ENCODE measurements at regions not wholly inside any gene's neighbourhood (a gene's known extent, or its start where the extent isn't known, plus 50 kb on each side); places are given as distances from the start of the nearest gene placed in this dataset.

DNA sequence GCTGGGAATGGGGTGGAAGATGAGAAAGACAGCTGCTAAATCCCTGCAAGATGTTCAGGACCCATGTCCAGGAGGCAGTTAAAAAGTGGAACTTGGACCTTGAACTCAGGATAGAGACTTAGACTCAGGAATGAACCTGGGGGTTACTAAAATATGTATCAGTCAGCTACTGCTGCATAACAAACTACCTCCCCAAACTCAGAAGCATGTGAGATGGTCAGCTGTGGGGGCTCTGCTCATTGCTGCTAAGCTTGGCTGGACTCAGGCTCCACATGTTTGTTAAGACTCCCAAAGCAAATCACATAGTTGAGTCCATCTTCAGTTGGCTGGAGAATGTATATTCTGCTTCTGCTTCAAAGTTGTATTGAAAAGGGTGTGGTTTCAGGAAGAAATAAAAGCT lies 61.4 kb upstream of the COPS8 start:
- Histone ChIP-seq H3K9me3 (ENCODE audit: low read depth, low read length) (no peaks in the 10 kb centered on the region), H3K9ac (ENCODE audit: insufficient read length) (no peak overlapping the region), H3K27ac (no peak overlapping the region), H3K36me3 (ENCODE audit: insufficient read depth, low read length) (no peaks in the 10 kb centered on the region), H3K4me3 (no peak overlapping the region)
- no peak for TF ChIP-seq EZH2 (IDR thresholded peaks at IDR 0.05)
- DNase-seq (ENCODE audit: low read depth, low spot score), result no peak

DNA sequence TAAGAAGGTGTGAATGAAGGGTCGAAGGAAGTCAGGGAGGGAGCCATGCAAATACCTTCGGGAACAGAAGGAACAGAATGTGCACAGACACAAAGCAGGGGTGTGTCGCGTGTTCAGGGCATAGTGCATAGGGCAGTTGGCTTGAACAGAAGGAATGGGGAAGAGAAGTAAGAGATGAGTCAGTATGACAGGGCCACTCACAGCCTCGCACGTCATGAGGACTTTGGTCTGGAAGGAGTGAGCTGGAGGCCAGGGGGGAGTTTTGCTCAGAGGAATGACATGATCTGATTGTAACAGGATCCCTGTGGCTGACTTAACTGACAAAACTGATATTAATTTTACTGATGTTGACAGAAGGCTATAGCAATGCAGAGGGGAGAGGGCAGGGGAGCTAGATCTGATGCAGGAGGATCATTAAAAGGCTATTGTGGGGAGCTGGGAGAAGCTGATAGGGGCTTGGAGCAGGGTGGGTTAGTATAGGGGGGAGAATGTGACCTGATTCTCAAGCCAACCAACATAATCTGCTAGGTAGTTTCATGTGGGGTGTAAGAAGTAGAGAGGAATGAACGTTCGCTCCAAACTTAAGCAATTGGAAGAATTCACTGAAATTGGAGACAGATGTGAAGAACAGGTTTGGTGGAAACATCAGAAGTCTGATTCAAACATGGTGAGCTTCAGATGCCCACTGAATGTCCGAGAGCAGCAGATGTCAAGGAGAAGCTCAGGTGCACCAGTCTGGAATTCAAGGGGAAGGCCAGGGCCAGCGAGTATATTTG lies 60.4 kb upstream of the COPS8 start:
- H3K27ac ChIP-seq, result no peak overlapping the region
- H3K4me3 ChIP-seq, result no peak overlapping the region
- H3K36me3 ChIP-seq (ENCODE audit: insufficient read depth, low read length), result no peaks in the 10 kb centered on the region
- no peak overlapping the region for H3K9ac ChIP-seq (ENCODE audit: insufficient read length)
- no peak for DNase-seq (ENCODE audit: low read depth, low spot score)
- TF ChIP-seq POLR2AphosphoS5 (IDR thresholded peaks at IDR 0.05; ENCODE audit: borderline replicate concordance, low read depth, low read length), result no peak
- no peak for TF ChIP-seq FOXP2 (optimal IDR thresholded peaks at IDR 0.05; ENCODE audit: control extremely low read depth, extremely low read length, insufficient read depth)
- TF ChIP-seq EZH2 (IDR thresholded peaks at IDR 0.05), result no peak
- no peaks in the 10 kb centered on the region for H3K9me3 ChIP-seq (ENCODE audit: low read depth, low read length)

DNA sequence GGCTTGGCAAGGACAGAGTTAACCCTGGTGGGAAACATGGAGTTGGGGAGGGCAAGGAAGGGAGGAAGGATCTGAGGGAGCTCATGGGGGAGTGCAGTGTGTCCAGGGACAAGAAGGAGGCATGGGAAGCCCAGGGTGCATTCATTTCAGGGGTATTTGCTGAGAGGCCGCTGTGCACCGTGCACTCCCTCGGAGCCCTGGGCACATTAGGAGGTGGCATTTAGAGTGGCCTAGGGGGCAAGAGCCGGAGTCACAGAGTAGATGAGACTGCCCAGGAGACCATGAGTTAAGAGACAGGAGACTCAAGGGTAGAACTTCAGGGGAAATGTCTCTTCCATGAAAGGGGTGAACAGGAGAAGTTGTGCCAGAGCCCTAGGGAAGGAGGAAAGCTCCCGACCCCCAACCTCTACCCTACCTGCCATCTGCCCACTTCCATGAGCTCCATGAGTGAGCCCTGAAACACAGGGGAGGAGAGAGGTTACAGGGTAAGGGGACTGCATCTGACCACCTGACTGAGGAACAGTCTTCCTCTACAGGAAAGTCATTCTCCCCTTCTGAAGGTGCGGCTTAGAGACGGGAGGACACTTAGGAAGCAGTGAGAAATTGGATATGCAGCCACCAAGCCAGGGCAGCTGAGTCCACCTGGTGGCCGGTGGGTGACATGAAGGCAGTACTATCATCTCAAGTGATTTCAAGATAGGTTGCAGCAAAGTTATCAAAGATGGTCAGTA lies 58.5 kb upstream of the COPS8 start:
- Histone ChIP-seq H3K9ac (ENCODE audit: insufficient read length) (no peak overlapping the region), H3K9me3 (ENCODE audit: low read depth, low read length) (no peaks in the 10 kb centered on the region)
- DNase-seq (ENCODE audit: low read depth, low spot score), result no peak

DNA sequence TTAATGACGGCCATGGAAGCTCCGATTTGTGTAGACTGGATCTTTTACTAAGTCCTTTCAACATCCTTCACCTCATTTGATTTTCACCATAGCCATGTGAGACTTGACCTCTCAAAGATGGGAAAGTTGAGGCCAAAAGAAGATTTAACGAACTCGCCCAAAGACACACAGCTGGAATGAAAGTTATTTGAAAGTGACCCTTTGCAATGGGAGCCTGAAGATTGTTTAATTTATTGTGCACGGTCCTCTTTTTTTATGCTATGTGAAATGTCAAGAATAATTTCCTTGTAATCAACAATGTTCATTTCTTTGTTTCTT lies 58.0 kb upstream of the COPS8 start:
- H3K4me3 ChIP-seq, result no peak overlapping the region
- H3K9ac ChIP-seq (ENCODE audit: insufficient read length), result no peak overlapping the region
- DNase-seq (ENCODE audit: low read depth, low spot score), result no peak

More for the DNA sequence above, 58.5 kb upstream of the COPS8 start:
- TF ChIP-seq POLR2AphosphoS5 (IDR thresholded peaks at IDR 0.05; ENCODE audit: borderline replicate concordance, low read depth, low read length) (no peak), FOXP2 (optimal IDR thresholded peaks at IDR 0.05; ENCODE audit: control extremely low read depth, extremely low read length, insufficient read depth) (no peak), EZH2 (IDR thresholded peaks at IDR 0.05) (no peak)
- H3K27ac ChIP-seq, result no peak overlapping the region
- no peaks in the 10 kb centered on the region for H3K36me3 ChIP-seq (ENCODE audit: insufficient read depth, low read length)
- no peak overlapping the region for H3K4me3 ChIP-seq

DNA sequence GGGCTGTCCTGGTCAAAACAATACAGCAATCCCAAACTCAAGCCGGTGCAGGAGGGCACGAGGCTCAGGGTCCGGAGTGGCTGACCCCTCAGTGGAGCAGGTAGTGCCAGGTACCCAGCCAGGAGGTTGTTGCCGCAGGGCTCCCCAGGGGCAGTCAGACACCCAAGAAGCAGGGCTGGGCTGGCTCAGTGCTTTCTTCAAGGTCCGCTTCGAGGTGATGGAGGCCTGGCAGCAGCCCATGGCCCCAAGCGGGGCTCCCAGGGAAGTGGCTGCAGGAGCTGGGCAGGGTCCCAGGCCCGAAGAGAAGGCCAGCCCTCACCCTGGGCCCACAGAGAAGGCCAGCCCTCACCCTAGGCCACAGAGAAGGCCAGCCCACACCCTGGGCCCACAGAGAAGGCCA lies 55.3 kb upstream of the COPS8 start:
- no peak for TF ChIP-seq EZH2 (IDR thresholded peaks at IDR 0.05)
- no peak for TF ChIP-seq POLR2AphosphoS5 (IDR thresholded peaks at IDR 0.05; ENCODE audit: borderline replicate concordance, low read depth, low read length)
- TF ChIP-seq FOXP2 (optimal IDR thresholded peaks at IDR 0.05; ENCODE audit: control extremely low read depth, extremely low read length, insufficient read depth), result no peak
- no peak overlapping the region for H3K27ac ChIP-seq
- DNase-seq (ENCODE audit: low read depth, low spot score), result no peak
- H3K9me3 ChIP-seq (ENCODE audit: low read depth, low read length), result no peaks in the 10 kb centered on the region
- H3K4me3 ChIP-seq, result no peak overlapping the region
- no peak overlapping the region for H3K9ac ChIP-seq (ENCODE audit: insufficient read length)
- H3K36me3 ChIP-seq (ENCODE audit: insufficient read depth, low read length), result no peaks in the 10 kb centered on the region

More for the DNA sequence above, 58.0 kb upstream of the COPS8 start:
- Histone ChIP-seq H3K36me3 (ENCODE audit: insufficient read depth, low read length) (no peaks in the 10 kb centered on the region), H3K27ac (no peak overlapping the region), H3K9me3 (ENCODE audit: low read depth, low read length) (no peaks in the 10 kb centered on the region)
- no peak for TF ChIP-seq POLR2AphosphoS5 (IDR thresholded peaks at IDR 0.05; ENCODE audit: borderline replicate concordance, low read depth, low read length)
- no peak for TF ChIP-seq EZH2 (IDR thresholded peaks at IDR 0.05)
- TF ChIP-seq FOXP2 (optimal IDR thresholded peaks at IDR 0.05; ENCODE audit: control extremely low read depth, extremely low read length, insufficient read depth), result no peak

DNA sequence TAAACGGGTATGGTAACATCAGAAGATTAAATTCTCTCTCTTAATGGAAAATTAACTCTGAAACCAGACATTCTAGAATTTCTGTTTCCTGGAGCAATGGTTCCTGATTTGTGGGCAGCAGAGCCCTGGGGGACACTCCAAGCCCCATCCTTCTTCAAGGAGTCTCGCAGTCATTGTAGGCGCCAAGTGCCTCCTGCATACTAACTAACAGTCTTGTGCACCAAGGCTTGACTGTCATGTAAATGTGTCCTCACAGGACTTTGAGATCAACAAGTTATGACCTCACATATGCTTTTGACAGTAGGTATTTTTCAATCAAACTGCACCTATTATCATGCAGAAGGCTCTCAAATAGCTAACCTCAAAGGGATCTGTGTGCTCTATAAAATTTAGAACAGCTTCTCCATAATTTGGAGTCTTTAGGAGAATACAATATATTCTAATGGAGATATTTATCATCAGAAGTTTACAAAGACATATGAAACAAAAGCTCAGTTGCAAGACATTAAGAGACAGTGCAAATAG lies 52.1 kb upstream of the COPS8 start:
- TF ChIP-seq POLR2AphosphoS5 (IDR thresholded peaks at IDR 0.05; ENCODE audit: borderline replicate concordance, low read depth, low read length), result no peak
- no peak for TF ChIP-seq FOXP2 (optimal IDR thresholded peaks at IDR 0.05; ENCODE audit: control extremely low read depth, extremely low read length, insufficient read depth)
- H3K27ac ChIP-seq, result no peak overlapping the region
- H3K9ac ChIP-seq (ENCODE audit: insufficient read length), result no peak overlapping the region
- DNase-seq (ENCODE audit: low read depth, low spot score), result no peak
- no peak overlapping the region for H3K4me3 ChIP-seq
- no peaks in the 10 kb centered on the region for H3K9me3 ChIP-seq (ENCODE audit: low read depth, low read length)
- H3K36me3 ChIP-seq (ENCODE audit: insufficient read depth, low read length), result no peaks in the 10 kb centered on the region

DNA sequence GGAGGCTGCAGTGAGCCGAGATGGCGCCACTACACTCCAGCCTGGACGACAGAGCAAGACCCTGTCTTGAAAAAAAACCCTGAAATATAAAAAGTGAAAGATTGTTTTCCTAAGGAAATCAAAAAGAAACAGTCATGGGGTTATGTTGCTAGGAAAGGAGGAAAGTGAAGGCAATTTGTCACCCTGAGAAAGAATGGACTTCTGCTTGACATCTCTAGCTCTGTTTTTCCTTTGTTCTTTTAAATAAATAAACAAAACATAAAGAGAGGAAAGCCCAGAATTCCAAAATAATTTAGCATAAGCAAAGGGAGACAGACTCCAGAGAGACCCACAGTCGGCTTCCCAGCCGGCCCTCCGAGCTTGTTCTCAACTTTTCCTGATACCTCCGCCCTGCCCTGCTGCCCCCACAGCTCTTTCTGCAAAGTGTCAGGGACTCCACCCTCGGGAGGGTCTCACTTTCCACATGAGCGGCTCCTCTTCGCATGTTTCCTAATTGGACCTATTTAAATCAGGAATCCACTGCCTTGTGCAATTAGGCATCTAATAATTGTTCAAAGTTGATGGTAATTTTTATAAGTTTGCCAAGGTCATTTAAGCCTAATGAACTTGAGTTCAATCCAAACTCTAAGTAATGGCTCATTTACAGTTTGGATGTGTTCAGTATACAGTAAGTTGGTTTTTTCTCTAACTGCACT lies 49.8 kb upstream of the COPS8 start:
- Histone ChIP-seq H3K36me3 (ENCODE audit: insufficient read depth, low read length) (no peaks in the 10 kb centered on the region), H3K27ac (no peak overlapping the region), H3K9ac (ENCODE audit: insufficient read length) (no peak overlapping the region), H3K9me3 (ENCODE audit: low read depth, low read length) (no peaks in the 10 kb centered on the region), H3K4me3 (no peak overlapping the region)
- no peak for DNase-seq (ENCODE audit: low read depth, low spot score)
- TF ChIP-seq POLR2AphosphoS5 (IDR thresholded peaks at IDR 0.05; ENCODE audit: borderline replicate concordance, low read depth, low read length), result no peak
- no peak for TF ChIP-seq EZH2 (IDR thresholded peaks at IDR 0.05)
- no peak for TF ChIP-seq FOXP2 (optimal IDR thresholded peaks at IDR 0.05; ENCODE audit: control extremely low read depth, extremely low read length, insufficient read depth)
